ENCODE measurements at regions not wholly inside any gene's neighbourhood (a gene's known extent, or its start where the extent isn't known, plus 50 kb on each side); places are given as distances from the start of the nearest gene placed in this dataset.

GRCh38 chr2:75810611-75811330 lies 100.1 kb upstream of the GCFC2 start:
- Histone ChIP-seq H3K9me3 (no peaks in the 10 kb centered on the region), H3K4me1 (no peaks in the 10 kb centered on the region), H3K27me3 (no peaks in the 10 kb centered on the region), H3K36me3 (no peaks in the 10 kb centered on the region), H3K27ac (no peak overlapping the region), H3K4me3 (no peak overlapping the region)
- ATAC-seq (no peak), DNase-seq (no peak)
- intact Hi-C loops (cut with DNase I) = no loop called here
- WGBS (ENCODE audit: insufficient coverage, low coverage, low lambda C conversion rate, missing lambda C conversion rate) = 82% methylated on average over 6 of the region's 6 CpGs
- TF ChIP-seq POLR2A (IDR thresholded peaks at IDR 0.05) = no peak
- TF ChIP-seq, protein P1, sequence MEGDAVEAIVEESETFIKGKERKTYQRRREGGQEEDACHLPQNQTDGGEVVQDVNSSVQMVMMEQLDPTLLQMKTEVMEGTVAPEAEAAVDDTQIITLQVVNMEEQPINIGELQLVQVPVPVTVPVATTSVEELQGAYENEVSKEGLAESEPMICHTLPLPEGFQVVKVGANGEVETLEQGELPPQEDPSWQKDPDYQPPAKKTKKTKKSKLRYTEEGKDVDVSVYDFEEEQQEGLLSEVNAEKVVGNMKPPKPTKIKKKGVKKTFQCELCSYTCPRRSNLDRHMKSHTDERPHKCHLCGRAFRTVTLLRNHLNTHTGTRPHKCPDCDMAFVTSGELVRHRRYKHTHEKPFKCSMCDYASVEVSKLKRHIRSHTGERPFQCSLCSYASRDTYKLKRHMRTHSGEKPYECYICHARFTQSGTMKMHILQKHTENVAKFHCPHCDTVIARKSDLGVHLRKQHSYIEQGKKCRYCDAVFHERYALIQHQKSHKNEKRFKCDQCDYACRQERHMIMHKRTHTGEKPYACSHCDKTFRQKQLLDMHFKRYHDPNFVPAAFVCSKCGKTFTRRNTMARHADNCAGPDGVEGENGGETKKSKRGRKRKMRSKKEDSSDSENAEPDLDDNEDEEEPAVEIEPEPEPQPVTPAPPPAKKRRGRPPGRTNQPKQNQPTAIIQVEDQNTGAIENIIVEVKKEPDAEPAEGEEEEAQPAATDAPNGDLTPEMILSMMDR (IDR thresholded peaks at IDR 0.05) = no peak

GRCh38 chr2:75808793-75809535 lies 98.2 kb upstream of the GCFC2 start:
- no peak for ATAC-seq
- Histone ChIP-seq H3K27me3 (no peaks in the 10 kb centered on the region), H3K4me3 (no peak overlapping the region), H3K27ac (no peak overlapping the region), H3K9me3 (no peaks in the 10 kb centered on the region), H3K36me3 (no peaks in the 10 kb centered on the region), H3K4me1 (no peaks in the 10 kb centered on the region)
- TF ChIP-seq, protein P1 (IDR thresholded peaks at IDR 0.05) = no peak
- no peak for TF ChIP-seq POLR2A (IDR thresholded peaks at IDR 0.05)
- no peak for DNase-seq
- 65% methylated on average over 4 of the region's 4 CpGs for WGBS (ENCODE audit: insufficient coverage, low coverage, low lambda C conversion rate, missing lambda C conversion rate)
- intact Hi-C loops (cut with DNase I) = no loop called here

DNA sequence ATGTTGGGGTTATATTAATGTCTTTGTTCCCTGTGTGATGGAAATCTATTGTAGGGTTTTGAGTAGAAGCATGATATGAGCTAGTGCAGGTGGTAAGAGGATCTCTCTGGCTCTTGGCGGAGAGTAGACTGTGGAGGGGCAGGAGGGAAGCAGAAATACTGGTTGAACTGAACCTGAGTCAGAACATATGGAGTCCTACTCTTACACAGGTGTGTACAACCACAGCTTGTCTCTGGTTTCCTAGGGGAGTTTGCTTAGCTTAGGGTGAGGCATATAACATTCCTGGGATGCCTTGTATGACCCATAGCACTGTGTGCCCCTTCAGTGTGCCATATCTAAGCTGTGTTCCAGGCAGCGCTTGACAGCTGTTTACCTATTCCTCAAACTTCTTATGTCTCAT lies 97.3 kb upstream of the GCFC2 start:
- no peak overlapping the region for H3K4me3 ChIP-seq
- H3K27me3 ChIP-seq = no peaks in the 10 kb centered on the region
- DNase-seq (no peak), ATAC-seq (no peak)
- WGBS (ENCODE audit: insufficient coverage, low coverage, low lambda C conversion rate, missing lambda C conversion rate) = 88% methylated on average over 2 of the region's 2 CpGs
- no peak overlapping the region for H3K27ac ChIP-seq
- H3K9me3 ChIP-seq = no peaks in the 10 kb centered on the region
- H3K4me1 ChIP-seq = no peaks in the 10 kb centered on the region
- no peaks in the 10 kb centered on the region for H3K36me3 ChIP-seq
- TF ChIP-seq, protein P1 (IDR thresholded peaks at IDR 0.05) = no peak
- TF ChIP-seq POLR2A (IDR thresholded peaks at IDR 0.05) = no peak
- intact Hi-C loops (cut with DNase I) = no loop called here

- Histone ChIP-seq H3K36me3 (no peaks in the 10 kb centered on the region), H3K27me3 (no peaks in the 10 kb centered on the region), H3K4me3 (no peak overlapping the region), H3K9me3 (no peaks in the 10 kb centered on the region), H3K4me1 (no peaks in the 10 kb centered on the region), H3K27ac (no peak overlapping the region)
- ATAC-seq (no peak), DNase-seq (no peak)
- intact Hi-C loops (cut with DNase I) = no loop called here
- no peak for TF ChIP-seq POLR2A (IDR thresholded peaks at IDR 0.05)
- TF ChIP-seq, protein P1 (IDR thresholded peaks at IDR 0.05) = no peak
- WGBS (ENCODE audit: insufficient coverage, low coverage, low lambda C conversion rate, missing lambda C conversion rate) = 76% methylated on average over 2 of the region's 2 CpGs
Measured at GRCh38 chr2:75801234-75801982, 90.7 kb upstream of the GCFC2 start.

Data from right lobe of liver (tissue), 6 donors.